Sigmoid colon (tissue), 4 donors: ENCODE measurements at regions not wholly inside any gene's neighbourhood (a gene's known extent, or its start where the extent isn't known, plus 50 kb on each side); places are given as distances from the start of the nearest gene placed in this dataset.

Source experiments
- POLR2A ChIP-seq, 2 donors: fragments of 450-650 bp; IDR thresholded peaks; one replicate each; pipeline ENCODE4 v1.6.1; 2016; ENCODE audit warnings: antibody characterized with exemption in 2 of 2, mild to moderate bottlenecking in 2 of 2, moderate library complexity in 2 of 2
- POLR2AphosphoS5 ChIP-seq, 4 donors: sonication (generic); formaldehyde crosslinking; IDR thresholded peaks; one replicate each; pipeline ENCODE4 v1.6.1; 2017; ENCODE audit warnings: antibody characterized with exemption in 4 of 4
- TF ChIP-seq, protein P1 (sequence below), 4 experiments: fragments of 450-650 bp in 3 of 4; fragments of 200-600 bp in 1 of 4; IDR thresholded peaks; one replicate each; pipeline ENCODE4 v1.5.1; 2016 to 2019; ENCODE audit warnings: antibody characterized with exemption in 4 of 4, mild to moderate bottlenecking in 3 of 4, moderate library complexity in 2 of 4

DNA sequence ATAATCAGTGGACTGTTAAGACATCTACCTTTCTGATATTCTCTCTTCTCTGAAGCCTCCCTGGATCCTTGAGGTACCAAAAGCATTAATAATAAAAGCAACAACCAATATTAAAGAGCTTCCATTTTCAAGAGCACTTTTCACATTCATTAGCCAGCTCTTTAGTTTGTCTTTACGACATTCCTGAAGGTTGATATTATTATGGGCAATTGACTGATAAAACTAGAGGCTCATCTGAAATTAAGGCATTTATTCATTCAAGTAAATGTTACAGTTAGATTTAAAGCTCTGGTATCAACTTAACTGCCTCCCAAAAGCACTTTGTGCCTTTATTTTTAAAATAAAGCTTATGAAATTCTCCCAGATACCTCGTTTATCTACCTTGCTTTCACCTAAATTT lies 199.6 kb downstream of the PLK2 start:
- TF ChIP-seq, protein P1, sequence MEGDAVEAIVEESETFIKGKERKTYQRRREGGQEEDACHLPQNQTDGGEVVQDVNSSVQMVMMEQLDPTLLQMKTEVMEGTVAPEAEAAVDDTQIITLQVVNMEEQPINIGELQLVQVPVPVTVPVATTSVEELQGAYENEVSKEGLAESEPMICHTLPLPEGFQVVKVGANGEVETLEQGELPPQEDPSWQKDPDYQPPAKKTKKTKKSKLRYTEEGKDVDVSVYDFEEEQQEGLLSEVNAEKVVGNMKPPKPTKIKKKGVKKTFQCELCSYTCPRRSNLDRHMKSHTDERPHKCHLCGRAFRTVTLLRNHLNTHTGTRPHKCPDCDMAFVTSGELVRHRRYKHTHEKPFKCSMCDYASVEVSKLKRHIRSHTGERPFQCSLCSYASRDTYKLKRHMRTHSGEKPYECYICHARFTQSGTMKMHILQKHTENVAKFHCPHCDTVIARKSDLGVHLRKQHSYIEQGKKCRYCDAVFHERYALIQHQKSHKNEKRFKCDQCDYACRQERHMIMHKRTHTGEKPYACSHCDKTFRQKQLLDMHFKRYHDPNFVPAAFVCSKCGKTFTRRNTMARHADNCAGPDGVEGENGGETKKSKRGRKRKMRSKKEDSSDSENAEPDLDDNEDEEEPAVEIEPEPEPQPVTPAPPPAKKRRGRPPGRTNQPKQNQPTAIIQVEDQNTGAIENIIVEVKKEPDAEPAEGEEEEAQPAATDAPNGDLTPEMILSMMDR (IDR thresholded peaks at IDR 0.05) = no peak
- TF ChIP-seq POLR2A (IDR thresholded peaks at IDR 0.05) = no peak
- no peak for TF ChIP-seq POLR2AphosphoS5 (IDR thresholded peaks at IDR 0.05)
